ENCODE measurements at regions not wholly inside any gene's neighbourhood (a gene's known extent, or its start where the extent isn't known, plus 50 kb on each side); places are given as distances from the start of the nearest gene placed in this dataset.

DNA sequence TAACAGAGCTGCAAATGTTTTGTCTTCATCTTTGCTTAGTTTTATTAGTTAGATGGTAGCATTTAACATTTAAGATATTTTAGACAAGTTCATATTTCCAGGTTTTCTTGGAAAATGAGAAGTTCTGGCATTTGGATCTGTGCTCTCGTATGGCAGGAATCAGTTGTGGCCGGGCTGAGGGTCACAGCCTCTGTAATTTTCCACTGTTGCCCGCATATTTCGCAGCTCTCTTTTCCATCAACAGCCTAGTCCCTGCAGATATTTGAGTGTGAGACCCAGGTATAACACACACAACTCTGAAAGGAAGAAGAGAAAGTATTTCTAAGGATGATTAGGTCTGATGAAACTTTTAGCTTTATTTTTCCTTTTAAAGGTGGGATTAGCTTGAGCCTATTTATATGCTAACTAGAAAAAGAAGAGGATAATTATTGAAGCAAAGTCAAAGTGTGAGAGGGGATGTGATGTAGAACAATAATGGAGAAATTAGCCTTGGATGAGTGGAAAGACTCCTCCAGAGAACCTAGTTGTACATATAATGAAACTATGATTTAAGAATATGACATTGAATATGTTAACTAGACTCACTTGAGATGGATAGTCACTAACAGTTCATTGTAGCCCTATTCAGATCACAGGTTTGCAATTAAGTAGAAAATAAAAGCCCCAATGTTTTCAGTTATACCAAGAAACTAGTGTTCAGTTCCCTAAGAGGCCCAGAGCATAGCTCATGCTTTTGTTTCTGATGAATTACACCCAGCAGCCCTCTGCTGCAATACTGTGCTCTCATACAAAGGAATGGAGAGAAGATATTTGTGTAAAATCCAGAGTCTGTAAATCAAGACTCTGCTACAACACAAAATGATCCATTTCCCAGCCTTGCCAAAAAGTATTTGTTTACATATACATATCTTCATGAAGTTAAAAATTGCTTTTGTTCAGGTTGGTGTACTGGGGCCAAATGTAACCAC is 158.4 kb downstream of the C12orf50 start:
- no peak overlapping the region for H3K9ac ChIP-seq (replicated peaks; ENCODE audit: extremely low read depth, insufficient read depth, low read length)
- CTCF ChIA-PET = interaction anchor here (1.1 to 1.5 kb wide), 3 partner anchors 9 to 15 kb away, joined by 3 to 5 read pairs (median 5); no protein-coding TSS in a partner anchor
- POLR2A ChIA-PET = no interaction called here
- no peak overlapping the region for H3K27ac ChIP-seq (ENCODE audit: insufficient read depth, low read depth, low read length)
- no peaks in the 10 kb centered on the region for H3K36me3 ChIP-seq (ENCODE audit: control insufficient read depth in 2 of 2, extremely low read depth in 1 of 2, insufficient read depth in 2 of 2, low read length in 2 of 2)
- H2AFZ ChIP-seq (ENCODE audit: low read depth, low read length) = no peak overlapping the region
- H3K4me3 ChIP-seq (replicated peaks in 1 of 3; ENCODE audit: insufficient read depth in 1 of 3, low read depth in 1 of 3, low read length in 3 of 3) = no peak overlapping the region
- H4K20me1 ChIP-seq (replicated peaks; ENCODE audit: control insufficient read depth, extremely low read depth, insufficient read depth, low read length) = no peaks in the 10 kb centered on the region
- no peak for DNase-seq (ENCODE audit: low read depth, low spot score)
- TF ChIP-seq EZH2 (IDR thresholded peaks at IDR 0.05; ENCODE audit: borderline replicate concordance, low read depth, low read length, severe bottlenecking) (no peak), POLR2AphosphoS5 (IDR thresholded peaks at IDR 0.05; ENCODE audit: insufficient read depth, low read depth, low read length) (no peak), POLR2A (IDR thresholded peaks at IDR 0.05; ENCODE audit: low read depth, low read length) (no peak), GATA2 (IDR thresholded peaks at IDR 0.05; ENCODE audit: insufficient read depth, insufficient read length, low read depth, low read length) (no peak), MYC (IDR thresholded peaks at IDR 0.05; ENCODE audit: low read depth, low read length) (no peak), FOS (IDR thresholded peaks at IDR 0.05; ENCODE audit: borderline replicate concordance, insufficient read depth, low read length) (no peak)
- TF ChIP-seq, protein P1, sequence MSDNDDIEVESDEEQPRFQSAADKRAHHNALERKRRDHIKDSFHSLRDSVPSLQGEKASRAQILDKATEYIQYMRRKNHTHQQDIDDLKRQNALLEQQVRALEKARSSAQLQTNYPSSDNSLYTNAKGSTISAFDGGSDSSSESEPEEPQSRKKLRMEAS (IDR thresholded peaks at IDR 0.05; ENCODE audit: insufficient read depth, insufficient read length) = no peak
- H3K79me2 ChIP-seq (ENCODE audit: control insufficient read depth, insufficient read depth, low read length) = no peaks in the 10 kb centered on the region
- H3K9me3 ChIP-seq (replicated peaks; ENCODE audit: control insufficient read depth, insufficient read depth, low read length) = no peaks in the 10 kb centered on the region
- H3K4me2 ChIP-seq (ENCODE audit: insufficient read depth, low read length) = no peak overlapping the region
- H3K27me3 ChIP-seq (ENCODE audit: control insufficient read depth in 2 of 2, insufficient read depth in 2 of 2, low read length in 2 of 2) = no peaks in the 10 kb centered on the region
- H3K9me1 ChIP-seq (replicated peaks; ENCODE audit: control insufficient read depth, extremely low read depth, insufficient read depth, low read length) = no peaks in the 10 kb centered on the region
- intact Hi-C loops (cut with micrococcal nuclease) = no loop called here
- no peak for FAIRE-seq
- no TSS peak for BruUV-seq (replicated peaks)
- no peaks in the 10 kb centered on the region for H3K4me1 ChIP-seq (ENCODE audit: control insufficient read depth, extremely low read depth, insufficient read depth, low read length)
- dilution Hi-C loops (cut with MboI; ENCODE audit: extremely low pct_ligation_motif_present, low sequenced_read_pairs) = no loop called here

Measured in endothelial cell of umbilical vein (primary cell).